Progenitor cell of endocrine pancreas (in vitro differentiated cells): ENCODE measurements at regions not wholly inside any gene's neighbourhood (a gene's known extent, or its start where the extent isn't known, plus 50 kb on each side); places are given as distances from the start of the nearest gene placed in this dataset.
"Not testable (repeated sequence)": the region's sequence is repeated elsewhere in the genome, so short reads cannot be mapped to it uniquely, and the experiment has no call there.

Experiments
- DNase-seq: peaks from one replicate; pipeline ENCODE4 v3.0.0; 2021; ENCODE audit warnings: low spot score; ENCODE audit not compliant: unreplicated experiment
- H3K27ac Mint-ChIP-seq: 2 replicates; pipeline ENCODE4 v1.8.0; 2021; ENCODE audit warnings: mild to moderate bottlenecking, moderate library complexity, mixed read lengths
- H3K27me3 Mint-ChIP-seq: 2 replicates; pipeline ENCODE4 v1.8.0; 2021; ENCODE audit warnings: mixed read lengths
- H3K36me3 Mint-ChIP-seq: 2 replicates; pipeline ENCODE4 v1.8.0; 2022; ENCODE audit warnings: mixed read lengths; ENCODE audit not compliant: insufficient read depth
- H3K4me1 Mint-ChIP-seq: 2 replicates; pipeline ENCODE4 v1.8.0; 2021; ENCODE audit warnings: low read depth, mixed read lengths
- H3K4me3 Mint-ChIP-seq: 2 replicates; pipeline ENCODE4 v1.8.0; 2021; ENCODE audit warnings: low read depth, mild to moderate bottlenecking, moderate library complexity, mixed read lengths
- H3K9me3 Mint-ChIP-seq: 2 replicates; pipeline ENCODE4 v1.8.0; 2021; ENCODE audit warnings: low read depth, mixed read lengths
- TF ChIP-seq, protein P1 (sequence below): fragments of 200-600 bp; sonication (generic); IDR thresholded peaks from one replicate; pipeline ENCODE4 v1.5.0; 2021; ENCODE audit warnings: antibody characterized with exemption, mild to moderate bottlenecking; ENCODE audit not compliant: unreplicated experiment

DNA sequence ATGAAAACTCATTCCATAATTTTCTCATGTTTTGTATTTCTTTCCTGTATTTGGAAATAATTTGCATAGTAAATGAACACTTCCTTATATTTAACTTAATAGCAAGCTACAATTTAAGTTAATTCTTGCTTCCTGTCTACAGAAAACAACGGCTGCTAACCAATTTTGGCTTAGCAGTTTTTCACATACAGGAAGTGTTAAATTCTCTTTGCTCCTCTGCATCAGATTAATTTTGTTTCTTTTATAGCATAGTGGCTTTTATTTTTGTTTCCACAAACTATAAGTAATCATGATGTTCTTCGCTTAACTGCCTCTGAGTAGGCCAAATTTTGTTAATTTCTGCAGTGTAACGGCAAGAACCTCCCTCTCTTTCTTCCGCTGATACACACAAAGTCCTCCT lies 182.9 kb downstream of the ALX1 start:
- Mint-ChIP-seq H3K27ac (no peak overlapping the region), H3K9me3 (no peaks in the 10 kb centered on the region), H3K36me3 (no peaks in the 10 kb centered on the region), H3K4me3 (no peak overlapping the region), H3K4me1 (no peaks in the 10 kb centered on the region), H3K27me3 (peaks cover 3% of the 10 kb centered on the region)
- DNase-seq, result no peak
- TF ChIP-seq, protein P1, sequence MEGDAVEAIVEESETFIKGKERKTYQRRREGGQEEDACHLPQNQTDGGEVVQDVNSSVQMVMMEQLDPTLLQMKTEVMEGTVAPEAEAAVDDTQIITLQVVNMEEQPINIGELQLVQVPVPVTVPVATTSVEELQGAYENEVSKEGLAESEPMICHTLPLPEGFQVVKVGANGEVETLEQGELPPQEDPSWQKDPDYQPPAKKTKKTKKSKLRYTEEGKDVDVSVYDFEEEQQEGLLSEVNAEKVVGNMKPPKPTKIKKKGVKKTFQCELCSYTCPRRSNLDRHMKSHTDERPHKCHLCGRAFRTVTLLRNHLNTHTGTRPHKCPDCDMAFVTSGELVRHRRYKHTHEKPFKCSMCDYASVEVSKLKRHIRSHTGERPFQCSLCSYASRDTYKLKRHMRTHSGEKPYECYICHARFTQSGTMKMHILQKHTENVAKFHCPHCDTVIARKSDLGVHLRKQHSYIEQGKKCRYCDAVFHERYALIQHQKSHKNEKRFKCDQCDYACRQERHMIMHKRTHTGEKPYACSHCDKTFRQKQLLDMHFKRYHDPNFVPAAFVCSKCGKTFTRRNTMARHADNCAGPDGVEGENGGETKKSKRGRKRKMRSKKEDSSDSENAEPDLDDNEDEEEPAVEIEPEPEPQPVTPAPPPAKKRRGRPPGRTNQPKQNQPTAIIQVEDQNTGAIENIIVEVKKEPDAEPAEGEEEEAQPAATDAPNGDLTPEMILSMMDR, result no peak

- no peak overlapping the region for H3K27ac Mint-ChIP-seq
- no peak overlapping the region for H3K4me3 Mint-ChIP-seq
- peaks cover 3% of the 10 kb centered on the region for H3K27me3 Mint-ChIP-seq
- H3K36me3 Mint-ChIP-seq, result no peaks in the 10 kb centered on the region
- DNase-seq, result no peak
- H3K4me1 Mint-ChIP-seq, result peaks cover 14% of the 10 kb centered on the region
- H3K9me3 Mint-ChIP-seq, result peaks cover 4% of the 10 kb centered on the region
- TF ChIP-seq, protein P1, result no peak
These were observed 186.9 kb downstream of the ALX1 start for GRCh38 chr12:85466890-85467289.

DNA sequence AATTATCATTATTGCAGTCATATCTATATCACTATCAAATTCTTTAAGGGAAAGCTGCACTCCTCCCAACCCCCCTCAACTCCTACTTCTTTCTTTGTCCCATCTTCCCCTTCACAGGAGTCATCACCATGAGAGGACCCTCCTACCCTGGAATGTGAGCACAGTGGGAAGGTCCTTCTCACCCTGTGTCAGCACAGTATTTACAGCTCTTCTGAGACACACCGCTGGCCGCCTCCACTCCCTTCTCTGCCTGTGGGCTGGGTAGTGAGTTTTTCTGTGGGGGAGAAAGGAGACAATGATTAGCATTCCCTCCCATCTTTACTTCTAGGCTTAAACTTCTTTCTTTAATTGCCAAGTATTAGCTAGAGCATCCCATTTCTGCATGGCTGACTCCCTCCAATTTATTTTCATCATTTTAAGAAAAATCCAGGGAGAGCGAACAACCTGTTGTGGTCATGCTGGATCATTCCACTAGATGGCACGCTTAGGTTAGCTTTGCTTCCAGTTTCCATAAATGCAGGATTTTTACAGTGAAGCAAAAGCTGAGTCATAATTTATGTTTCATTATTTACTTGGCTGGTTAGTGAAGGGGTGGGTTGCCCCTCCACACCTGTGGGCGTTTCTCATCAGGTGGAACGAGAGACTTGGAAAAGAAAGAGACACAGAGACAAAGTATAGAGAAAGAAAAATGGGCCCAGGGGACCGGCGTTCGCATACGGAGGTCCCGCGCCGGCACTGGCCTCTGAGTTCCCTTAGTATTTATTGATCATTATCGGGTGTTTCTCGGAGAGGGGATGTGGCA lies 188.5 kb downstream of the ALX1 start:
- TF ChIP-seq, protein P1, result peak; percentile 90
- peaks cover 14% of the 10 kb centered on the region for H3K4me1 Mint-ChIP-seq
- H3K27ac Mint-ChIP-seq, result peak overlapping the region; percentile 87
- H3K36me3 Mint-ChIP-seq, result no peaks in the 10 kb centered on the region
- H3K4me3 Mint-ChIP-seq, result peak overlapping the region; percentile 76
- DNase-seq, result no peak
- H3K9me3 Mint-ChIP-seq, result peaks cover 4% of the 10 kb centered on the region
- peaks cover 3% of the 10 kb centered on the region for H3K27me3 Mint-ChIP-seq

GRCh38 chr12:85469158-85470086 lies 189.4 kb downstream of the ALX1 start:
- Mint-ChIP-seq H3K4me1 (peaks cover 14% of the 10 kb centered on the region), H3K4me3 (peak overlapping the region; percentile 76), H3K27ac (peak overlapping the region; percentile 87)
- DNase-seq, H3K27me3 Mint-ChIP-seq, H3K9me3 Mint-ChIP-seq, H3K36me3 Mint-ChIP-seq: not testable (repeated sequence)

DNA sequence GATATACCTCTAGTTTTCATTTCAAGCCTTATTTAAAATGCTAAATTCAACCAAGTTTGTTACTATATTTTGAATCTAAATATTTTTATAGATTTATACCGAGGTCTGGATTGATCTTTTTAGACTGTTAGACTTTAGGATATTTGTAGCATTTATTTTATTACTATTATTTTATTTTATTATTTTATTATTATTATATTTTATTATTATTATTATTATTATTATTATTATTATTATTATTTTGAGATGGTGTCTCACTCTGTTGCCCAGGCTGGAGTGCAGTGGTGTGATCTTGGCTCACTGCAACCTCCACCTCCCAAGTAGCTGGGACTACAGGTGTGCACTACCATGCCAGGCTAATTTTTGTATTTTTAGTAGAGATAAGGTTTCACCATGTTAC lies 195.3 kb downstream of the ALX1 start:
- H3K4me3 Mint-ChIP-seq, DNase-seq, H3K27me3 Mint-ChIP-seq, H3K27ac Mint-ChIP-seq, H3K36me3 Mint-ChIP-seq, H3K4me1 Mint-ChIP-seq: not testable (repeated sequence)
- H3K9me3 Mint-ChIP-seq, result peaks cover 13% of the 10 kb centered on the region

DNA sequence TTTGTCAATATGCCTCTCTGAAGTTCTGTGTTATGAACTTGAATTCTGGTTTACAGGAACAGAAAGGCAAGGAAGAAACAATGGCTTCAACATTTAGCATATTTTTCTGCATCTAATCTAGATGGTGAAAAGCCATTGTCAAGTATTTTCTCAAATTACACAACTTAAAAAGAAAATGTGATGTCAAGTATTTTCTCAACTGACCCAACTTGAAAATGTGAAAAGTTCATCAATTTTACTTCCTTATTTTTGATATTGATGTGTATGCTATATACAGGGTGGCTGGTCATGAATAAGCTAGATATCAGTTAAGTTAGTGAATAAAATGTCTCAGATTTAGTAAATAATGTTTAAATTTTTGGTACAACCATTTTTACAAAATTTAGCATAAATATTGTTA lies 196.7 kb downstream of the ALX1 start:
- H3K27me3 Mint-ChIP-seq, result peaks cover 6% of the 10 kb centered on the region
- peaks cover 9% of the 10 kb centered on the region for H3K9me3 Mint-ChIP-seq
- H3K4me1 Mint-ChIP-seq, result peaks cover 8% of the 10 kb centered on the region
- H3K4me3 Mint-ChIP-seq, result no peak overlapping the region
- no peak overlapping the region for H3K27ac Mint-ChIP-seq
- H3K36me3 Mint-ChIP-seq, result peaks cover 3% of the 10 kb centered on the region
- TF ChIP-seq, protein P1, result no peak
- no peak for DNase-seq
